OCI-LY1 (cell line): ENCODE measurements at regions not wholly inside any gene's neighbourhood (a gene's known extent, or its start where the extent isn't known, plus 50 kb on each side); places are given as distances from the start of the nearest gene placed in this dataset.

Experiments
- EZH2 ChIP-seq: fragments of 200-600 bp; sonication (generic), shearing (Covaris generic); IDR thresholded peaks from 2 replicates; pipeline ENCODE4 v1.8.0; 2017; ENCODE audit warnings: borderline replicate concordance, mixed run types, mild to moderate bottlenecking, antibody characterized with exemption, low read length, moderate library complexity, mixed read lengths
- TF ChIP-seq, protein P1 (sequence below): fragments of 200-600 bp; sonication (generic), shearing (Covaris generic); IDR thresholded peaks from 2 replicates; pipeline ENCODE4 v1.5.1; 2017; ENCODE audit warnings: mild to moderate bottlenecking, antibody characterized with exemption, low read length, moderate library complexity, mixed read lengths

DNA sequence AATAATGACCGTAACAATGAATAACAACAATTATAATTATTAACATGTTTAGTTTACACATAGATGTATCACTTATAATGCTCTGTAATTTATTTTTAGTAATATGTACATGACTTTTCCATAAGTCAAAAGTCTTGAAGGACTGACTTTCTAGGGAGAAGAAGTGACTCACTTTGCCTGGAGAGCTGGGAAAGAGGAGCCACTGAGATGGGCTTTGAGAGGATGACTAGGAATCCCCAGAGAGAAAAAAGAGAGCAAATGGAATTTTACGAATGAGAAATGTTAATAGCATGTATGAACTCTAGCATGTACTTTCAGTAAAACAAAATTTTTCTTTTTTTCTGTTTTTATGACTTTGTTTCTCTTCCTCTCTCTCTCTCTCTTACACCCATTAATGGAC lies 67.8 kb upstream of the RALY start:
- TF ChIP-seq, protein P1, sequence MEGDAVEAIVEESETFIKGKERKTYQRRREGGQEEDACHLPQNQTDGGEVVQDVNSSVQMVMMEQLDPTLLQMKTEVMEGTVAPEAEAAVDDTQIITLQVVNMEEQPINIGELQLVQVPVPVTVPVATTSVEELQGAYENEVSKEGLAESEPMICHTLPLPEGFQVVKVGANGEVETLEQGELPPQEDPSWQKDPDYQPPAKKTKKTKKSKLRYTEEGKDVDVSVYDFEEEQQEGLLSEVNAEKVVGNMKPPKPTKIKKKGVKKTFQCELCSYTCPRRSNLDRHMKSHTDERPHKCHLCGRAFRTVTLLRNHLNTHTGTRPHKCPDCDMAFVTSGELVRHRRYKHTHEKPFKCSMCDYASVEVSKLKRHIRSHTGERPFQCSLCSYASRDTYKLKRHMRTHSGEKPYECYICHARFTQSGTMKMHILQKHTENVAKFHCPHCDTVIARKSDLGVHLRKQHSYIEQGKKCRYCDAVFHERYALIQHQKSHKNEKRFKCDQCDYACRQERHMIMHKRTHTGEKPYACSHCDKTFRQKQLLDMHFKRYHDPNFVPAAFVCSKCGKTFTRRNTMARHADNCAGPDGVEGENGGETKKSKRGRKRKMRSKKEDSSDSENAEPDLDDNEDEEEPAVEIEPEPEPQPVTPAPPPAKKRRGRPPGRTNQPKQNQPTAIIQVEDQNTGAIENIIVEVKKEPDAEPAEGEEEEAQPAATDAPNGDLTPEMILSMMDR = no peak
- TF ChIP-seq EZH2 = no peak
